ENCODE measurements at regions not wholly inside any gene's neighbourhood (a gene's known extent, or its start where the extent isn't known, plus 50 kb on each side); places are given as distances from the start of the nearest gene placed in this dataset.

DNA sequence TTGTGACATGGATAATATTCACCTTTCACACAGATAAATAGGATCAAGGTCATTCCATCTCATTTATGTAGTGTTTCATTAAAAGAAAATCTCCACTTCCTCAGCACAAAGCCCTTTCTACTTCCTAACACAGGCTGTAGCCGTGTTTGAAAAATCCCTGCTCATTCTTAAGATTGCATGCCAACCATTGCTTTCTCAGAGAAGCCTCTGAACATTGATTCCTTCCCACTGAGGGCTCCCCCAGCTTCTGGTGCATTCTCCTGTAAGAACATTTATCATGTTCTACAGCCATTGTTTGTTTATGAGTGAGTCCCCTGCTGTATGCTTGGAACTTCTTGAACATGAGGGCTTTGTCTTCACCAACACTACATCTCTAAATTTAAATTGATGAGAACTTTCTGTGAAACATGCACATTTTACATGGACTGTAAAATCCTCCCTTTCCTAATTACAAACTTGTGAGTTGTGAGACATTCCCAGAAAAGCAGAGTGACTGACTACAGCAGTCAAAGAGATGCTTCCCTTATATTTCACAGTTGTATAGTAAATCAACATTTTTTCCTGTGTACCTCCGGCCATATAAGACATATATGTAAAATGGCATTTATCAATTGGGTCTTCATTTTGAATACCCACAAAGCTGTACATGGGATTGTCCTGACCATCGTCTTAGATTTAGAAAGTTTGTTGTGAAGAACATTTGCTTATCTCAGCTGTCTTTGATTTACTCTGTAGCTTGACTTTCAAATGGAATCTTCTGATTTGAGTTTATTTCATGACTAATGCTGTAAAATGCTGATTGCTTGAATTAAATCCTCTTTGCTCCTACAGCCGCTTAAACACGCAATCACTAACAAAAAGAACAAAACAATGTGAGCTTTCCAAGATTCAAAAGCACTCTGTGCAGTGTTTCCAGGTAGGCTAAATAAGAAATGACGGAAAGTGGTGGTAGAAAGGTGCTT lies 600.5 kb upstream of the SLIT2 start:
- H3K27ac ChIP-seq, result no peak overlapping the region
- TF ChIP-seq, protein P1, sequence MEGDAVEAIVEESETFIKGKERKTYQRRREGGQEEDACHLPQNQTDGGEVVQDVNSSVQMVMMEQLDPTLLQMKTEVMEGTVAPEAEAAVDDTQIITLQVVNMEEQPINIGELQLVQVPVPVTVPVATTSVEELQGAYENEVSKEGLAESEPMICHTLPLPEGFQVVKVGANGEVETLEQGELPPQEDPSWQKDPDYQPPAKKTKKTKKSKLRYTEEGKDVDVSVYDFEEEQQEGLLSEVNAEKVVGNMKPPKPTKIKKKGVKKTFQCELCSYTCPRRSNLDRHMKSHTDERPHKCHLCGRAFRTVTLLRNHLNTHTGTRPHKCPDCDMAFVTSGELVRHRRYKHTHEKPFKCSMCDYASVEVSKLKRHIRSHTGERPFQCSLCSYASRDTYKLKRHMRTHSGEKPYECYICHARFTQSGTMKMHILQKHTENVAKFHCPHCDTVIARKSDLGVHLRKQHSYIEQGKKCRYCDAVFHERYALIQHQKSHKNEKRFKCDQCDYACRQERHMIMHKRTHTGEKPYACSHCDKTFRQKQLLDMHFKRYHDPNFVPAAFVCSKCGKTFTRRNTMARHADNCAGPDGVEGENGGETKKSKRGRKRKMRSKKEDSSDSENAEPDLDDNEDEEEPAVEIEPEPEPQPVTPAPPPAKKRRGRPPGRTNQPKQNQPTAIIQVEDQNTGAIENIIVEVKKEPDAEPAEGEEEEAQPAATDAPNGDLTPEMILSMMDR (IDR thresholded peaks at IDR 0.05), result no peak
- no peak for DNase-seq
- H3K9me3 ChIP-seq, result no peaks in the 10 kb centered on the region
- H3K27me3 ChIP-seq, result no peaks in the 10 kb centered on the region
- intact Hi-C loops (cut with DNase I), result no loop called here
- 44 to 55% (median 50%) methylated on average over 6 of the region's 6 CpGs for WGBS, 3 donors
- no peak overlapping the region for H3K4me3 ChIP-seq
- no peaks in the 10 kb centered on the region for H3K36me3 ChIP-seq
- H3K4me1 ChIP-seq (ENCODE audit: insufficient read depth), result no peaks in the 10 kb centered on the region

GRCh38 chr4:19645589-19645988 lies 606.1 kb upstream of the SLIT2 start:
- H3K27ac ChIP-seq, result no peak overlapping the region
- DNase-seq, result no peak
- no peaks in the 10 kb centered on the region for H3K4me1 ChIP-seq (ENCODE audit: insufficient read depth)
- H3K9me3 ChIP-seq, result no peaks in the 10 kb centered on the region
- H3K36me3 ChIP-seq, result no peaks in the 10 kb centered on the region
- no peak overlapping the region for H3K4me3 ChIP-seq
- 60 to 76% (median 73%) methylated on average over 1 of the region's 1 CpG for WGBS, 3 donors
- TF ChIP-seq, protein P1 (IDR thresholded peaks at IDR 0.05), result no peak
- no peak for TF ChIP-seq POLR2A (IDR thresholded peaks at IDR 0.05)
- no peak for TF ChIP-seq EP300 (IDR thresholded peaks at IDR 0.05)
- no peaks in the 10 kb centered on the region for H3K27me3 ChIP-seq
- intact Hi-C loops (cut with DNase I), result no loop called here

- TF ChIP-seq EP300 (IDR thresholded peaks at IDR 0.05), result no peak
- TF ChIP-seq, protein P1 (IDR thresholded peaks at IDR 0.05), result no peak
- no peaks in the 10 kb centered on the region for H3K4me1 ChIP-seq (ENCODE audit: insufficient read depth)
- H3K27me3 ChIP-seq, result no peaks in the 10 kb centered on the region
- no peak overlapping the region for H3K4me3 ChIP-seq
- DNase-seq, result no peak
- intact Hi-C loops (cut with DNase I), result no loop called here
- no peaks in the 10 kb centered on the region for H3K9me3 ChIP-seq
- no peaks in the 10 kb centered on the region for H3K36me3 ChIP-seq
- H3K27ac ChIP-seq, result no peak overlapping the region
These were observed 615.3 kb upstream of the SLIT2 start for GRCh38 chr4:19636451-19636850.

DNA sequence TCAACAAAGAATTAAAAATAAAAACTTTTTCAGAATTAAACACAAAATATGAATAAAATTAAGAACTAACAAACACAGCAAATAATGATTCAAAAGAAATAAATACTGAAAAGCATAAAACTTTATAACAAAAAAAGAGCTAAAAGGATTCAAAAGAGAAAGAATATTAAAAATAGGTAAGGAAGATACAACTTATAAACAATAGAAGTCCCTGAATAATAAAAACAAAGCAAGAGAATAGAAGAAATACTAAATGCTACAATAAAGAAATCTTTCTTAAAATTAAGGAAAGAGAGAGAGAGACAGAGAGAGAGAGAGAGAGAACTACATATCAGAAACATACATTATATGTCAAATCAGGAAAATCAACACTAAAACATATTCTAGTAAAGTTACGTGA lies 619.9 kb upstream of the SLIT2 start:
- 71 to 80% (median 75%) methylated on average over 1 of the region's 1 CpG for WGBS, 3 donors
- no peaks in the 10 kb centered on the region for H3K4me1 ChIP-seq (ENCODE audit: insufficient read depth)
- H3K27ac ChIP-seq, result no peak overlapping the region
- H3K27me3 ChIP-seq, result no peaks in the 10 kb centered on the region
- no peaks in the 10 kb centered on the region for H3K9me3 ChIP-seq
- TF ChIP-seq POLR2A (IDR thresholded peaks at IDR 0.05), result no peak
- no peak for TF ChIP-seq EP300 (IDR thresholded peaks at IDR 0.05)
- TF ChIP-seq, protein P1 (IDR thresholded peaks at IDR 0.05), result no peak
- intact Hi-C loops (cut with DNase I), result no loop called here
- no peak overlapping the region for H3K4me3 ChIP-seq
- DNase-seq, result no peak
- no peaks in the 10 kb centered on the region for H3K36me3 ChIP-seq
